Osteoblast (primary cell): ENCODE measurements at regions not wholly inside any gene's neighbourhood (a gene's known extent, or its start where the extent isn't known, plus 50 kb on each side); places are given as distances from the start of the nearest gene placed in this dataset.
"Not testable (repeated sequence)": the region's sequence is repeated elsewhere in the genome, so short reads cannot be mapped to it uniquely, and the experiment has no call there.

ENCODE experiments used
- DNase-seq: peaks from one replicate; pipeline ENCODE4 v3.0.0; 2011; ENCODE audit warnings: low spot score, mixed read lengths; ENCODE audit not compliant: insufficient read length; ENCODE audit errors: missing footprints
- H2AFZ ChIP-seq: 2 replicates; pipeline ENCODE4 v1.6.0; 2011; ENCODE audit warnings: mild to moderate bottlenecking, low read length
- H3K27ac ChIP-seq: 2 replicates; pipeline ENCODE4 v1.5.1; 2011; ENCODE audit warnings: mild to moderate bottlenecking, low read depth, low read length, moderate library complexity
- H3K27me3 ChIP-seq: 2 replicates; pipeline ENCODE4 v1.6.0; 2012; ENCODE audit warnings: mild to moderate bottlenecking, control low read depth, inconsistent platforms, low read length, moderate library complexity; ENCODE audit not compliant: insufficient read depth
- H3K36me3 ChIP-seq: 2 replicates; pipeline ENCODE4 v1.5.1; 2011; ENCODE audit warnings: mild to moderate bottlenecking, low read length, control low read depth, moderate library complexity; ENCODE audit not compliant: insufficient read depth
- H3K4me1 ChIP-seq: 2 replicates; pipeline ENCODE4 v1.5.1; 2011; ENCODE audit warnings: mild to moderate bottlenecking, low read length, control low read depth, moderate library complexity; ENCODE audit not compliant: insufficient read depth
- H3K4me2 ChIP-seq: 2 replicates; pipeline ENCODE4 v1.6.0; 2011; ENCODE audit warnings: mild to moderate bottlenecking, low read length; ENCODE audit not compliant: insufficient read depth
- H3K4me3 ChIP-seq: fragments of 200-600 bp; sonication (generic); 3 replicates; pipeline ENCODE4 v1.5.1; 2012; ENCODE audit warnings: mild to moderate bottlenecking, low read length, inconsistent platforms; ENCODE audit not compliant: insufficient read depth
- H3K79me2 ChIP-seq: 2 replicates; pipeline ENCODE4 v1.6.0; 2012; ENCODE audit warnings: mild to moderate bottlenecking, low read length, control low read depth, inconsistent platforms; ENCODE audit not compliant: insufficient read depth
- H3K9me3 ChIP-seq: 2 replicates; pipeline ENCODE4 v1.5.1; 2011; ENCODE audit warnings: low read depth, low read length, control low read depth
- H4K20me1 ChIP-seq: 2 replicates; pipeline ENCODE4 v1.6.0; 2012; ENCODE audit warnings: mild to moderate bottlenecking, low read length, control low read depth; ENCODE audit not compliant: insufficient read depth
- CTCF ChIP-seq: IDR thresholded peaks from 2 replicates; pipeline ENCODE4 v1.5.1; 2011; ENCODE audit warnings: mild to moderate bottlenecking, low read depth, low read length, moderate library complexity; ENCODE audit errors: extremely low read depth

GRCh38 chr13:69028936-69029335 lies 1078.7 kb upstream of the ATXN8OS start:
- no peaks in the 10 kb centered on the region for H4K20me1 ChIP-seq
- no peak overlapping the region for H3K4me2 ChIP-seq
- H3K4me1 ChIP-seq: no peaks in the 10 kb centered on the region
- H3K27ac ChIP-seq: no peak overlapping the region
- H3K9me3 ChIP-seq: no peaks in the 10 kb centered on the region
- DNase-seq: no peak
- no peak for TF ChIP-seq CTCF
- no peaks in the 10 kb centered on the region for H3K27me3 ChIP-seq
- H3K79me2 ChIP-seq: no peaks in the 10 kb centered on the region
- H3K36me3 ChIP-seq: no peaks in the 10 kb centered on the region
- H2AFZ ChIP-seq: no peak overlapping the region
- no peak overlapping the region for H3K4me3 ChIP-seq

- Histone ChIP-seq H2AFZ (no peak overlapping the region), H4K20me1 (no peaks in the 10 kb centered on the region), H3K9me3 (peaks cover 4% of the 10 kb centered on the region), H3K79me2 (no peaks in the 10 kb centered on the region), H3K27me3 (no peaks in the 10 kb centered on the region), H3K27ac (no peak overlapping the region), H3K36me3 (no peaks in the 10 kb centered on the region), H3K4me3 (no peak overlapping the region), H3K4me2 (no peak overlapping the region), H3K4me1 (no peaks in the 10 kb centered on the region)
- no peak for TF ChIP-seq CTCF
- no peak for DNase-seq
Measured at GRCh38 chr13:69020120-69020519, 1087.5 kb upstream of the ATXN8OS start.

- not testable (repeated sequence) for H4K20me1 ChIP-seq, H3K4me1 ChIP-seq, H3K79me2 ChIP-seq, H3K27me3 ChIP-seq, H3K36me3 ChIP-seq, H3K27ac ChIP-seq, H3K4me3 ChIP-seq, H2AFZ ChIP-seq, H3K4me2 ChIP-seq, H3K9me3 ChIP-seq, DNase-seq
Measured at GRCh38 chr13:69018173-69018572, 1089.5 kb upstream of the ATXN8OS start.

- Histone ChIP-seq H3K4me3 (no peak overlapping the region), H4K20me1 (no peaks in the 10 kb centered on the region), H3K4me1 (no peaks in the 10 kb centered on the region), H3K36me3 (no peaks in the 10 kb centered on the region), H2AFZ (no peak overlapping the region), H3K27ac (no peak overlapping the region), H3K4me2 (no peak overlapping the region), H3K79me2 (no peaks in the 10 kb centered on the region), H3K27me3 (no peaks in the 10 kb centered on the region), H3K9me3 (no peaks in the 10 kb centered on the region)
- TF ChIP-seq CTCF: no peak
- no peak for DNase-seq
Measured at GRCh38 chr13:69010789-69011188, 1096.8 kb upstream of the ATXN8OS start.

- no peak overlapping the region for H3K4me2 ChIP-seq
- no peaks in the 10 kb centered on the region for H3K9me3 ChIP-seq
- no peak overlapping the region for H3K4me3 ChIP-seq
- TF ChIP-seq CTCF: no peak
- no peaks in the 10 kb centered on the region for H3K27me3 ChIP-seq
- H4K20me1 ChIP-seq: no peaks in the 10 kb centered on the region
- H3K79me2 ChIP-seq: no peaks in the 10 kb centered on the region
- H3K4me1 ChIP-seq: no peaks in the 10 kb centered on the region
- no peak overlapping the region for H3K27ac ChIP-seq
- H2AFZ ChIP-seq: no peak overlapping the region
- no peaks in the 10 kb centered on the region for H3K36me3 ChIP-seq
- no peak for DNase-seq
Measured at GRCh38 chr13:69008499-69008898, 1099.1 kb upstream of the ATXN8OS start.
